ENCODE measurements at regions not wholly inside any gene's neighbourhood (a gene's known extent, or its start where the extent isn't known, plus 50 kb on each side); places are given as distances from the start of the nearest gene placed in this dataset.

GRCh38 chr19:34051255-34051654, 121.0 kb upstream of the LSM14A start:
- no peaks in the 10 kb centered on the region for H3K9me3 ChIP-seq (ENCODE audit: control insufficient read depth, insufficient read depth, low read length)
- H3K27ac ChIP-seq (ENCODE audit: low read depth, low read length) = no peak overlapping the region
- no peaks in the 10 kb centered on the region for H3K27me3 ChIP-seq (ENCODE audit: control insufficient read depth, insufficient read depth, low read length)
- ChIA-PET CTCF (interaction anchor here (1.1 kb wide), 1 partner anchor 9 kb away, joined by 5 read pairs; no protein-coding TSS in a partner anchor), POLR2A (no interaction called here)
- no peak for DNase-seq (ENCODE audit: low read depth, low spot score)
- no peak for TF ChIP-seq CTCF (IDR thresholded peaks at IDR 0.05; ENCODE audit: low read depth, low read length)
- H3K4me3 ChIP-seq (ENCODE audit: low read depth, low read length) = no peak overlapping the region

- H3K27ac ChIP-seq (ENCODE audit: low read depth, low read length) = no peak overlapping the region
- no peak for TF ChIP-seq CTCF (IDR thresholded peaks at IDR 0.05; ENCODE audit: low read depth, low read length)
- no peaks in the 10 kb centered on the region for H3K9me3 ChIP-seq (ENCODE audit: control insufficient read depth, insufficient read depth, low read length)
- no peaks in the 10 kb centered on the region for H3K27me3 ChIP-seq (ENCODE audit: control insufficient read depth, insufficient read depth, low read length)
- ChIA-PET CTCF (no interaction called here), POLR2A (no interaction called here)
- no peak overlapping the region for H3K4me3 ChIP-seq (ENCODE audit: low read depth, low read length)
- no peak for DNase-seq (ENCODE audit: low read depth, low spot score)
These were observed 115.1 kb upstream of the LSM14A start for GRCh38 chr19:34057155-34057554.

GRCh38 chr19:34066007-34066643, 106.2 kb upstream of the LSM14A start:
- no peak overlapping the region for H3K27ac ChIP-seq (ENCODE audit: low read depth, low read length)
- no peak for TF ChIP-seq CTCF (IDR thresholded peaks at IDR 0.05; ENCODE audit: low read depth, low read length)
- no peak for DNase-seq (ENCODE audit: low read depth, low spot score)
- CTCF ChIA-PET = no interaction called here
- no peaks in the 10 kb centered on the region for H3K9me3 ChIP-seq (ENCODE audit: control insufficient read depth, insufficient read depth, low read length)
- no peaks in the 10 kb centered on the region for H3K27me3 ChIP-seq (ENCODE audit: control insufficient read depth, insufficient read depth, low read length)
- POLR2A ChIA-PET = interaction anchor here (0.5 to 0.6 kb wide), 2 partner anchors 135 to 189 kb away, joined by 4 to 9 read pairs; no protein-coding TSS in a partner anchor
- H3K4me3 ChIP-seq (ENCODE audit: low read depth, low read length) = no peak overlapping the region

GRCh38 chr19:34067861-34068271, 104.4 kb upstream of the LSM14A start:
- Histone ChIP-seq H3K9me3 (ENCODE audit: control insufficient read depth, insufficient read depth, low read length) (no peaks in the 10 kb centered on the region), H3K27me3 (ENCODE audit: control insufficient read depth, insufficient read depth, low read length) (no peaks in the 10 kb centered on the region), H3K27ac (ENCODE audit: low read depth, low read length) (no peak overlapping the region), H3K4me3 (ENCODE audit: low read depth, low read length) (no peak overlapping the region)
- no peak for DNase-seq (ENCODE audit: low read depth, low spot score)
- ChIA-PET POLR2A (no interaction called here), CTCF (interaction anchor here (1.1 kb wide), 1 partner anchor 26 kb away, joined by 4 read pairs; no protein-coding TSS in a partner anchor)
- no peak for TF ChIP-seq CTCF (IDR thresholded peaks at IDR 0.05; ENCODE audit: low read depth, low read length)

GRCh38 chr19:34075661-34076091, 96.6 kb upstream of the LSM14A start:
- no peak for TF ChIP-seq CTCF (IDR thresholded peaks at IDR 0.05; ENCODE audit: low read depth, low read length)
- no peak for DNase-seq (ENCODE audit: low read depth, low spot score)

More at GRCh38 chr19:34075661-34076091, 96.6 kb upstream of the LSM14A start:
- H3K27me3 ChIP-seq (ENCODE audit: control insufficient read depth, insufficient read depth, low read length) = no peaks in the 10 kb centered on the region
- ChIA-PET POLR2A (no interaction called here), CTCF (interaction anchor here (1.0 kb wide), 1 partner anchor 21 kb away, joined by 3 read pairs; no protein-coding TSS in a partner anchor)
- no peak overlapping the region for H3K4me3 ChIP-seq (ENCODE audit: low read depth, low read length)
- H3K27ac ChIP-seq (ENCODE audit: low read depth, low read length) = no peak overlapping the region
- H3K9me3 ChIP-seq (ENCODE audit: control insufficient read depth, insufficient read depth, low read length) = no peaks in the 10 kb centered on the region
